ENCODE measurements at regions not wholly inside any gene's neighbourhood (a gene's known extent, or its start where the extent isn't known, plus 50 kb on each side); places are given as distances from the start of the nearest gene placed in this dataset.
"Not testable (repeated sequence)": the region's sequence is repeated elsewhere in the genome, so short reads cannot be mapped to it uniquely, and the experiment has no call there.

GRCh38 chrX:108892501-108892900 is 156.1 kb upstream of the IRS4 start:
- DNase-seq (ENCODE audit: low read depth in 4 of 4, low spot score in 3 of 4), result no peak

GRCh38 chrX:108875548-108875947 is 139.2 kb upstream of the IRS4 start:
- DNase-seq (ENCODE audit: low read depth in 4 of 4, low spot score in 3 of 4), result no peak

- not testable (repeated sequence) for DNase-seq (ENCODE audit: low read depth in 4 of 4, low spot score in 3 of 4)
These were observed 106.7 kb upstream of the IRS4 start for GRCh38 chrX:108843039-108843438.

GRCh38 chrX:108833993-108834392 is 97.6 kb upstream of the IRS4 start:
- DNase-seq (ENCODE audit: low read depth in 4 of 4, low spot score in 3 of 4), result no peak

GRCh38 chrX:108811891-108812290 is 75.5 kb upstream of the IRS4 start:
- no peak for DNase-seq (ENCODE audit: low read depth in 4 of 4, low spot score in 3 of 4)

GRCh38 chrX:108795240-108795639 is 58.9 kb upstream of the IRS4 start:
- DNase-seq (ENCODE audit: low read depth in 4 of 4, low spot score in 3 of 4), result no peak

Data from left renal pelvis (tissue), 4 donors.